HG03354 (cell line): ENCODE measurements at regions not wholly inside any gene's neighbourhood (a gene's known extent, or its start where the extent isn't known, plus 50 kb on each side); places are given as distances from the start of the nearest gene placed in this dataset.

Experiments
- ATAC-seq: cut with Tn5 transposase; IDR thresholded peaks from one replicate; pipeline ENCODE4 v1.9.1; 2021; ENCODE audit warnings: mild to moderate bottlenecking; ENCODE audit not compliant: unreplicated experiment, poor library complexity, severe bottlenecking

GRCh38 chr20:40427026-40427425 lies 262.0 kb downstream of the MAFB start:
- no peak for ATAC-seq

GRCh38 chr20:40424695-40425094 lies 264.3 kb downstream of the MAFB start:
- no peak for ATAC-seq

- no peak for ATAC-seq
Measured at GRCh38 chr20:40422656-40423055, 266.4 kb downstream of the MAFB start.

GRCh38 chr20:40416274-40416673 lies 272.8 kb downstream of the MAFB start:
- no peak for ATAC-seq

GRCh38 chr20:40414843-40415615 lies 274.0 kb downstream of the MAFB start:
- ATAC-seq = no peak

GRCh38 chr20:40410028-40410427 lies 279.0 kb downstream of the MAFB start:
- ATAC-seq = no peak

- no peak for ATAC-seq
Measured at GRCh38 chr20:40397467-40397866, 291.6 kb downstream of the MAFB start.

GRCh38 chr20:40393197-40394079 lies 295.6 kb downstream of the MAFB start:
- no peak for ATAC-seq

- no peak for ATAC-seq
Measured at GRCh38 chr20:40390654-40391053, 298.4 kb downstream of the MAFB start.

- no peak for ATAC-seq
Measured at GRCh38 chr20:40370800-40371199, 318.2 kb downstream of the MAFB start.

GRCh38 chr20:40368876-40369275 lies 320.2 kb downstream of the MAFB start:
- no peak for ATAC-seq

- no peak for ATAC-seq
Measured at GRCh38 chr20:40361916-40362315, 327.1 kb downstream of the MAFB start.

GRCh38 chr20:40359131-40359912 lies 329.7 kb downstream of the MAFB start:
- ATAC-seq = no peak

GRCh38 chr20:40354880-40355279 lies 334.2 kb downstream of the MAFB start:
- no peak for ATAC-seq

- no peak for ATAC-seq
Measured at GRCh38 chr20:40343390-40343789, 345.6 kb downstream of the MAFB start.

GRCh38 chr20:40341561-40341960 lies 347.5 kb downstream of the MAFB start:
- ATAC-seq = no peak

- ATAC-seq = no peak
Measured at GRCh38 chr20:40339661-40340449, 349.2 kb downstream of the MAFB start.

- ATAC-seq = no peak
Measured at GRCh38 chr20:40336533-40336932, 352.5 kb downstream of the MAFB start.

- ATAC-seq = no peak
Measured at GRCh38 chr20:40335901-40336351, 353.1 kb downstream of the MAFB start.
